GM12872 (cell line): ENCODE measurements at regions not wholly inside any gene's neighbourhood (a gene's known extent, or its start where the extent isn't known, plus 50 kb on each side); places are given as distances from the start of the nearest gene placed in this dataset.

Experiments
- CTCF ChIP-seq: IDR thresholded peaks from 3 replicates; pipeline ENCODE4 v1.5.1; 2011; ENCODE audit warnings: low read depth, mild to moderate bottlenecking, low read length, moderate library complexity; ENCODE audit not compliant: insufficient read depth

GRCh38 chr4:14671146-14671545, 331.1 kb upstream of the CPEB2 start:
- TF ChIP-seq CTCF, result no peak

- TF ChIP-seq CTCF, result no peak
Measured at GRCh38 chr4:14675279-14675985, 326.8 kb upstream of the CPEB2 start.

GRCh38 chr4:14679906-14680305, 322.4 kb upstream of the CPEB2 start:
- no peak for TF ChIP-seq CTCF

- TF ChIP-seq CTCF, result no peak
Measured at GRCh38 chr4:14681330-14681729, 321.0 kb upstream of the CPEB2 start.

GRCh38 chr4:14693728-14694127, 308.6 kb upstream of the CPEB2 start:
- TF ChIP-seq CTCF, result no peak

- no peak for TF ChIP-seq CTCF
Measured at GRCh38 chr4:14695095-14695845, 307.0 kb upstream of the CPEB2 start.

- no peak for TF ChIP-seq CTCF
Measured at GRCh38 chr4:14700083-14700482, 302.2 kb upstream of the CPEB2 start.
